HEK293 (cell line): ENCODE measurements at regions not wholly inside any gene's neighbourhood (a gene's known extent, or its start where the extent isn't known, plus 50 kb on each side); places are given as distances from the start of the nearest gene placed in this dataset.

Source experiments
- CTCF ChIA-PET: fragments of 350-600 bp; formaldehyde crosslinking; extraction: SDS; loops from one replicate; lab custom pipeline; 2021; ENCODE audit warnings: antibody characterized with exemption; lab: Yijun Ruan, JAX
- POLR2A ChIA-PET: fragments of 300-600 bp; formaldehyde crosslinking; extraction: SDS; loops from one replicate; lab custom pipeline; 2020; ENCODE audit warnings: antibody characterized with exemption, inconsistent platforms; lab: Yijun Ruan, JAX
- H3K27ac ChIP-seq: fragments of 200-500 bp; sonication (Bioruptor generic); 2 replicates; pipeline ENCODE4 v1.5.1; 2014; ENCODE audit warnings: low read depth, low read length, control low read depth, inconsistent platforms; ENCODE audit errors: extremely low read depth
- H3K36me3 ChIP-seq, 2 experiments: fragments of 200-500 bp in 1 of 2; sonication (Bioruptor generic) in 1 of 2; 1 replicate in 1 of 2; 2 replicates in 1 of 2; pipeline ENCODE4 v1.5.1; 2014 to 2017; ENCODE audit warnings: inconsistent platforms in 2 of 2, low read length in 2 of 2; ENCODE audit not compliant: control insufficient read depth in 2 of 2, insufficient read depth in 1 of 2
- H3K4me1 ChIP-seq: fragments of 200-500 bp; sonication (Bioruptor generic); 2 replicates; pipeline ENCODE4 v1.5.1; 2014; ENCODE audit warnings: mild to moderate bottlenecking, low read length, inconsistent platforms; ENCODE audit not compliant: control insufficient read depth, insufficient read depth
- H3K4me3 ChIP-seq: 2 replicates; pipeline ENCODE4 v1.5.1; 2011; ENCODE audit warnings: low read depth, mild to moderate bottlenecking, control low read depth, low read length, moderate library complexity
- H3K9me3 ChIP-seq: fragments of 200-500 bp; sonication (Bioruptor generic); 2 replicates; pipeline ENCODE4 v1.5.1; 2014; ENCODE audit warnings: low read depth, low read length, inconsistent platforms; ENCODE audit not compliant: control insufficient read depth, insufficient read depth
- KLF1 ChIP-seq: fragments of 450-650 bp; formaldehyde crosslinking; IDR thresholded peaks from 2 replicates; pipeline ENCODE4 v1.5.1; 2016; ENCODE audit warnings: missing biosample characterization, missing genetic modification characterization
- MZF1 ChIP-seq: fragments of 450-650 bp; formaldehyde crosslinking; IDR thresholded peaks from 2 replicates; pipeline ENCODE4 v1.5.1; 2017; ENCODE audit warnings: missing biosample characterization, missing genetic modification characterization, borderline replicate concordance
- SP2 ChIP-seq: fragments of 450-650 bp; formaldehyde crosslinking; IDR thresholded peaks from 2 replicates; pipeline ENCODE4 v1.5.1; 2016; ENCODE audit warnings: missing biosample characterization, missing genetic modification characterization
- ZBTB7A ChIP-seq: fragments of 450-650 bp; formaldehyde crosslinking; IDR thresholded peaks from 2 replicates; pipeline ENCODE4 v1.5.1; 2016; ENCODE audit warnings: low read depth, missing biosample characterization, missing genetic modification characterization
- ZIC2 ChIP-seq: fragments of 450-650 bp; formaldehyde crosslinking; IDR thresholded peaks from 2 replicates; pipeline ENCODE4 v1.5.1; 2016; ENCODE audit warnings: missing biosample characterization, missing genetic modification characterization
- ZNF133 ChIP-seq: fragments of 450-650 bp; formaldehyde crosslinking; IDR thresholded peaks from 2 replicates; pipeline ENCODE4 v1.5.1; 2016; ENCODE audit warnings: missing biosample characterization, missing genetic modification characterization
- ZNF169 ChIP-seq: fragments of 450-650 bp; formaldehyde crosslinking; IDR thresholded peaks from 2 replicates; pipeline ENCODE4 v1.5.1; 2016; ENCODE audit warnings: missing biosample characterization, missing genetic modification characterization
- ZNF211 ChIP-seq: fragments of 450-650 bp; formaldehyde crosslinking; IDR thresholded peaks from 2 replicates; pipeline ENCODE4 v1.5.1; 2016; ENCODE audit warnings: low read depth, missing biosample characterization, missing genetic modification characterization
- ZNF23 ChIP-seq: fragments of 450-650 bp; formaldehyde crosslinking; IDR thresholded peaks from 2 replicates; pipeline ENCODE4 v1.5.1; 2016; ENCODE audit warnings: missing biosample characterization, missing genetic modification characterization, borderline replicate concordance
- ZNF280D ChIP-seq: fragments of 450-650 bp; formaldehyde crosslinking; IDR thresholded peaks from 2 replicates; pipeline ENCODE4 v1.5.1; 2016; ENCODE audit warnings: missing biosample characterization, missing genetic modification characterization
- ZNF335 ChIP-seq: fragments of 450-650 bp; formaldehyde crosslinking; conservative IDR thresholded peaks from 2 replicates; pipeline ENCODE4 v1.5.1; 2016; ENCODE audit warnings: missing biosample characterization, missing genetic modification characterization
- ZNF350 ChIP-seq: fragments of 450-650 bp; formaldehyde crosslinking; IDR thresholded peaks from 2 replicates; pipeline ENCODE4 v1.5.0; 2017; ENCODE audit warnings: missing biosample characterization, mild to moderate bottlenecking, missing genetic modification characterization
- ZNF391 ChIP-seq: fragments of 450-650 bp; formaldehyde crosslinking; IDR thresholded peaks from 2 replicates; pipeline ENCODE4 v1.5.1; 2016; ENCODE audit warnings: low read depth, missing biosample characterization, missing genetic modification characterization, borderline replicate concordance
- ZNF404 ChIP-seq: fragments of 450-650 bp; formaldehyde crosslinking; IDR thresholded peaks from 2 replicates; pipeline ENCODE4 v1.5.1; 2017; ENCODE audit warnings: missing biosample characterization, missing genetic modification characterization
- ZNF549 ChIP-seq: fragments of 450-650 bp; IDR thresholded peaks from 2 replicates; pipeline ENCODE4 v1.5.1; 2018; ENCODE audit warnings: missing biosample characterization, missing genetic modification characterization, mild to moderate bottlenecking, inconsistent platforms, moderate library complexity
- ZNF555 ChIP-seq: fragments of 450-650 bp; formaldehyde crosslinking; conservative IDR thresholded peaks from 2 replicates; pipeline ENCODE4 v1.5.1; 2017; ENCODE audit warnings: missing biosample characterization, mild to moderate bottlenecking, missing genetic modification characterization, inconsistent platforms
- ZNF600 ChIP-seq: fragments of 450-650 bp; formaldehyde crosslinking; IDR thresholded peaks from 2 replicates; pipeline ENCODE4 v1.5.1; 2016; ENCODE audit warnings: missing biosample characterization, missing genetic modification characterization
- ZSCAN30 ChIP-seq: fragments of 450-650 bp; IDR thresholded peaks from 2 replicates; pipeline ENCODE4 v1.5.1; 2018; ENCODE audit warnings: missing biosample characterization, mild to moderate bottlenecking, missing genetic modification characterization, moderate library complexity
- TF ChIP-seq, protein P1 (sequence below): fragments of 450-650 bp; formaldehyde crosslinking; IDR thresholded peaks from 2 replicates; pipeline ENCODE4 v1.5.1; 2016; ENCODE audit warnings: missing biosample characterization, missing genetic modification characterization

GRCh38 chr2:128753800-128754199 is 435.1 kb upstream of the HS6ST1 start:
- ChIA-PET CTCF (no interaction called here), POLR2A (no interaction called here)
- Histone ChIP-seq H3K4me3 (no peak overlapping the region), H3K4me1 (no peaks in the 10 kb centered on the region), H3K9me3 (no peaks in the 10 kb centered on the region), H3K36me3 (no peaks in the 10 kb centered on the region), H3K27ac (no peak overlapping the region)
- TF ChIP-seq ZNF133 (tag by site-specific recombination) (no peak), SP2 (tag by site-specific recombination) (no peak), ZNF211 (tag by site-specific recombination) (no peak), ZBTB7A (no peak), ZIC2 (no peak), ZNF600 (no peak), ZNF555 (no peak)

GRCh38 chr2:128754246-128754724 is 435.6 kb upstream of the HS6ST1 start:
- Histone ChIP-seq H3K4me3 (no peak overlapping the region), H3K36me3 (no peaks in the 10 kb centered on the region), H3K27ac (no peak overlapping the region), H3K9me3 (no peaks in the 10 kb centered on the region), H3K4me1 (no peaks in the 10 kb centered on the region)
- CTCF ChIA-PET: interaction anchor here (2.3 kb wide), 1 partner anchor 8 kb away, joined by 17 read pairs; no protein-coding TSS in a partner anchor
- POLR2A ChIA-PET: no interaction called here
- TF ChIP-seq ZNF335 (tag by site-specific recombination): no peak
- no peak for TF ChIP-seq ZNF169
- TF ChIP-seq KLF1 (tag by site-specific recombination): no peak
- no peak for TF ChIP-seq ZNF350
- TF ChIP-seq ZNF549 (tag by site-specific recombination): no peak

GRCh38 chr2:128755695-128756364 is 437.2 kb upstream of the HS6ST1 start:
- Histone ChIP-seq H3K27ac (no peak overlapping the region), H3K4me3 (no peak overlapping the region), H3K36me3 (no peaks in the 10 kb centered on the region), H3K4me1 (no peaks in the 10 kb centered on the region), H3K9me3 (no peaks in the 10 kb centered on the region)
- TF ChIP-seq ZNF404 (tag by site-specific recombination) (no peak), MZF1 (no peak), ZNF211 (tag by site-specific recombination) (no peak), ZNF23 (tag by site-specific recombination) (no peak), ZNF280D (no peak), ZSCAN30 (tag by site-specific recombination) (no peak), ZNF391 (tag by site-specific recombination) (no peak)
- TF ChIP-seq, protein P1, sequence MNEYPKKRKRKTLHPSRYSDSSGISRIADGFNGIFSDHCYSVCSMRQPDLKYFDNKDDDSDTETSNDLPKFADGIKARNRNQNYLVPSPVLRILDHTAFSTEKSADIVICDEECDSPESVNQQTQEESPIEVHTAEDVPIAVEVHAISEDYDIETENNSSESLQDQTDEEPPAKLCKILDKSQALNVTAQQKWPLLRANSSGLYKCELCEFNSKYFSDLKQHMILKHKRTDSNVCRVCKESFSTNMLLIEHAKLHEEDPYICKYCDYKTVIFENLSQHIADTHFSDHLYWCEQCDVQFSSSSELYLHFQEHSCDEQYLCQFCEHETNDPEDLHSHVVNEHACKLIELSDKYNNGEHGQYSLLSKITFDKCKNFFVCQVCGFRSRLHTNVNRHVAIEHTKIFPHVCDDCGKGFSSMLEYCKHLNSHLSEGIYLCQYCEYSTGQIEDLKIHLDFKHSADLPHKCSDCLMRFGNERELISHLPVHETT: no peak
- ChIA-PET CTCF (interaction anchor here (0.6 to 2.3 kb wide), 17 partner anchors 8 to 1168 kb away, joined by 3 to 17 read pairs (median 4); no protein-coding TSS in a partner anchor), POLR2A (no interaction called here)
